ENCODE measurements at regions not wholly inside any gene's neighbourhood (a gene's known extent, or its start where the extent isn't known, plus 50 kb on each side); places are given as distances from the start of the nearest gene placed in this dataset.
A peak's percentile ranks its signal among the peaks of the same experiment; 100 is the strongest.

DNA sequence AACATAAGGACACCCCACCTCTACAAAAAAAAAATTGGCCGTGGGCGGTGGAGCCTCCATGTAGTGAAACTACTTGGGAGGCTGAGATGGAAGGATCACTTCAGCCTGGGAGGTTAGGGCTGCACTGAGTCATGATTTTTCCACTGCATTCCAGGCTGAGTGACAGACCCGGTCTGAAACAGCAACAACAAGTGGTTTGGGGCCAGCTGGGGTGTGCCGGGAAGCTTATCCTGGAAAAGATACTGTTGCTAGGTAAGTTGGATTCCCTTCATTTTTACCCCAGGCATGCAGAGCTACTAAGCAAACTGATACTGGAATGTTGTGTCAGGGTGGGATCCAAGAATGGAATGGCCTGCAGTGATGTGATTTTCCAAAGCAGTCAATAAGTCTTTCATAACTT, 57.0 kb downstream of the XAGE2 start:
- peak; percentile 32 for DNase-seq (ENCODE audit: low spot score)

DNA sequence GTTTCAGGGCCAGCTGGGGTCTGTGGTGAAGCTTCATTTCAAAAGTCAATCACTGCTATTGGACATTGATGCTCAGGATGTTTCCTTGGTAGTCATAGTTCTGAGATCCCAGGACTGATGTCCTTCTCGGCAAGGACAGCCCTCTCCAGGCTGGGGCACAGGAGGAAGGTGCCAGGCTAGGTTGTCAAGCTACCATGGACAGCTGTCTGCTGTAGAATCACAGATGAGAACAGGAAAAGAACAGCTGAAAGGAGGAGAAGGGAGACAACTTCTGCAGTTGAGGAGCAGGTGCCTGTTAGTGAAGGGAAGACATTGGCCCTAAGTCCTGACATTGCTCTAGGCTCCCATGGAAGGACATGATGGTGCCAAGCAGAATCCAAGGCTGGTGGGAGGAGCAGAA, 58.0 kb downstream of the XAGE2 start:
- no peak for DNase-seq (ENCODE audit: low spot score)

- no peak for DNase-seq (ENCODE audit: low spot score)
Measured at GRCh38 chrX:52437212-52437611, 58.4 kb upstream of the XAGE1A start.

Measured in AG20443 (cell line).